Breast epithelium (tissue), 3 donors: ENCODE measurements at regions not wholly inside any gene's neighbourhood (a gene's known extent, or its start where the extent isn't known, plus 50 kb on each side); places are given as distances from the start of the nearest gene placed in this dataset.

ENCODE experiments used
- CTCF ChIP-seq, 3 donors: fragments of 450-650 bp; IDR thresholded peaks; one replicate each; pipeline ENCODE4 v1.5.1; 2016 to 2017; ENCODE audit warnings: antibody characterized with exemption in 3 of 3, mild to moderate bottlenecking in 3 of 3, moderate library complexity in 3 of 3
- POLR2A ChIP-seq: fragments of 450-650 bp; IDR thresholded peaks from one replicate; pipeline ENCODE4 v1.6.1; 2016; ENCODE audit warnings: antibody characterized with exemption, mild to moderate bottlenecking, moderate library complexity

- TF ChIP-seq CTCF (IDR thresholded peaks at IDR 0.05) (no peak), POLR2A (no peak)
These were observed 103.4 kb downstream of the TSN start for GRCh38 chr2:121858847-121859246.
